ENCODE measurements at regions not wholly inside any gene's neighbourhood (a gene's known extent, or its start where the extent isn't known, plus 50 kb on each side); places are given as distances from the start of the nearest gene placed in this dataset.
"Not testable (repeated sequence)": the region's sequence is repeated elsewhere in the genome, so short reads cannot be mapped to it uniquely, and the experiment has no call there.

DNA sequence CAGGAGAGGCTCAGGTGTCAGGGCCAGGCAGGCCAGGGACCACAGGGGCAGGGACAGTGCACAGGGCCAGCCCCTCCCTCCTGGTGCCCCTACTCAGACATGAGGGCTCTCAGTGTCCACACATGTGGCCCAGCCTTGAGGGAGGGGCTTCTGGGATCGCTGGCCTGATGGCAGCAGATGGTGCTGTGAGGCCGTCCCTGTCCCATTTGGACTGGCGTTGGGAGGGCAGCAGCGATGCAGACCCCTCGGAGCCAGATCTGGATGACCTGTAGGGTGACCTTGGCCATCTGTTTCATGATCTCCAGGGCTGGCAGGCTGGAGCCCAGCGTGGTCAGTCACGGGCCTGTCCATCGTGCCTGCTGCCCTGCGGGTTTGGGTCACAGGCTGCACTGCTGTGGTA, 377.6 kb downstream of the TMEM121 start:
- DNase-seq (ENCODE audit: low spot score) = no peak

DNA sequence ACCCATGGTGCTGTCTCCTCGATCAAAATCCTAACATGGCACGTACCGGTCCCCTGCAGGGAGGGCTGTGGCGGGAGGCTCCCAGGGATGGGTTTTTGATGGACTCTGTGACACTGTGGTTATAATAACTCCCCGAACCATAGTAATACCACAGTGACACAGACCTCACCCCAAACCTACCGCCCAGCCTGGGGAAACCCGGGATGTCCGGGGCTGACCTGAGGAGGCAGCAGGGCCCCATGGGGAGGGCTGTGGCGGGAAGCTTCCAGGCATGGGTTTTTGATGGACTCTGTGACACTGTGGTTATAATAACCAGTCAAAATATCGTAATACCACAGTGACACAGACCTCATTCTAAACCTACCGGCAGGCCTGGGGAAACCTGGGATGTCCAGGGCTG, 378.0 kb downstream of the TMEM121 start:
- DNase-seq (ENCODE audit: low spot score) = no peak

DNA sequence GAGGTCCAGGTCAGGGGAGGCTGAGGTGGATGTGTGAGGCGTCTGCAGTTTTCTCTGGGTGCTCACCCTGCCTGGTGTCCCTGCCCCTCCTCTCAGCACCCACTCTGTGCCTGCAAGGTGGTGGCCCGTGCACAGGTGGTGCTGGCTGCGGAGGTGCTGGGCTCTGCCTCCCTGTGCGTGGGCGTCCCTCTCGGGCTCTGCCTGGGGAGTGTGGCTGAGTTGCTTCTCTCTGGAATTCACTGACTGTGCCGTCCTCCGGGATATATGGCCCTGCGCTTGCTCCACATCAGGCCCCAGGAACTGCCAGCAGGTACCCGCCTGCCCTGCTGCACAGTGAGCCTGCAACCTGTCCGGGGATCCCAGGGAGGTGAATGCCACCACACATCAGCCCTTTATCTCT, 379.1 kb downstream of the TMEM121 start:
- DNase-seq (ENCODE audit: low spot score) = no peak

DNA sequence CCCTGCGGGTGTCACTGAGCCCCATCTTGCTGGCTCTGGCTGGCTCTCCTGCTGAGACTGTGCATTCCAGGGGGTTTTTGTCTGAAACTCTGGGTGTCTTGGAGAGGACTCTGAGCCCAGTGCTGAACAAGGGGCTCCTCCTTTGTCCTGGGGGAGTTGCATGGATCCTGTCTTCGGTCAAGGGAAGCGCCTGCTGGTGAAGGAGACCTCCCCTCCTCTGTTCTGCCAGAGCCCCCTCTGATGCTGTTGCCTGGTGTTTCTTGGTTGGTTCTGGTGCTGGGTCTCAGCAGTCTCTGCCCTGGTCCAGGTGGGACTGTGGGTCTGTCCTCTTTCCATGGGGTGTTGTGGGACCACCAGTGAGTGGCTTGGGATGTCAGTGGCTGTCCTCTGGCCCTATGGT, 380.9 kb downstream of the TMEM121 start:
- no peak for DNase-seq (ENCODE audit: low spot score)

DNA sequence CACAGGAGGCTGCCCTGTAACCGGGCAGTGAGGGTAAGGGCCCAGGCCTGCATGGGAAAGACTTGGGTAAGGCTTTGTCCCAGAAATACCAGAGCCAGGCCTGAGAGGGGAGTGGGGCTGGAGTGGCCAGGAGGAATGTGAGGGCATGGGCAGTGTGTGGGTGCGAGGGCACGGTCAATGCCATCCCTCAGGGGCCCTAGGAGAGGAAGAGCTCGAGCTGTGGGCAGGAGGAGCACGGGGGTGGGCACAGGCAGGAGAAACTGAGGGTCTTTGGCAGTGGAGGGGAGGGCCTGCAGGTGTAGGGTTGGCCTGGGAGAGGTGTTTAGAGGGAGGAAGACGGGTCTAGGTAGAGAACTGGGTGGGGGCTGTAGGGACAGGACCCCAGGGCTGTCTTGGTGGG, 381.6 kb downstream of the TMEM121 start:
- no peak for DNase-seq (ENCODE audit: low spot score)

DNA sequence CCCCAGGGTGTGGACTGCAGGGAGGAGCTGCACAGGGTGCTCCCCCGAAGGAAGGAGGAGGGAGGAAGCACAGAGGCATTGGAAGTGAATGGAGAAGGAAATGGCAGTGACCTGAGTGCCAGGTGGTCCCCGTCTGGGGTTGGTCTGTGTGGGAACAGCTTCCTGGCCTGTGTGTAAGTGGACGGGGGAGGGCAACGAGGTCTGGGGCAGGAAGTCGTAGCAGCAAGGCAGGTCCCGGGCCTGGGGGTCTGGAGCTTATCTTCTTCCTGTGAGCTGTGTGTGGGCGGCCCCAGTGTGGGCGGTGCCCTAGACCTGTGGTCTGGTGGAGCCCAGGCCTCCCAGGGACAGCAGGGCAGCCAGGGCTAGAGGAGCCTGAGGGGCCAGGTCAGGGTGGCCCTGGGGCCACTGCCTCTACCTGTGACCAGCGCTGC, 382.1 kb downstream of the TMEM121 start:
- DNase-seq (ENCODE audit: low spot score) = no peak

DNA sequence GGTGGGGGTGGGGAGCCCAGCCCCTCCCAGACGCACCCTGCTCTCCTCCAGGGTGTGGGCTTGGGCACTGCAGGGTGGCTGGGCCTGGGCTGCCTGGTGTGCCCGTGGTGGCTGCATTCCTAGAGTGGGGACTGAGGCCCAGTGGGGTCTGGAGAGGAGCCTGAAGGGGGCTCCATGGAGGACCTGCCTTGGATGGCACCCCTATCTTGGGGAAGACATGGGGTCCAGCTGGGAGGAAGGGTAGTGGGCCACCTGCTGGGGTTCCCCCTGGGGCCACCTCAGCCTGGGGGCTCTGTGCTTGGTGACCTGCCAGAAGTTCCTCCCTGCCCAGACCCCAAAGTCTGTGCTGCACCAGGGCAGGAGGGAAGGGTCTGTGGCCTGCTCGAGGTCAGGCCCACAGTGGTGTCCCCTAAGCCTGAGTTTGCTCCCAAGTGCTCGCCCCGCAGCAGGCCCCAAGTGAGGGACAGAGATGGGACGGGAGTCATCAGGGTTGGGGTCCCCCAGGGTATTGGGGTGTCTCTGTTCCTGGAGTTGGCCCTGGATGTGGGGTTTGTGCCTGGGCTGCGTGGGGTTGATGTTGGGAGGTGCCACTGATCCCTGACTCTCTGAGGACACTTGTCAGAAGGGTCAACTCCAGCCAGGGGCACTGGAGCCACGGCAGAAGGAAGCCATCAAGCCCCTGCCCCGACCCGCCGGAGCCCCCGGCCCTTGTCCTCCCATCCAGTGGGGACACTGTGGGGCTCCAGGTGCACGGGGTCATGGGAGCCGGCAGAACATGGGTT, 382.9 kb downstream of the TMEM121 start:
- DNase-seq (ENCODE audit: low spot score) = no peak

DNA sequence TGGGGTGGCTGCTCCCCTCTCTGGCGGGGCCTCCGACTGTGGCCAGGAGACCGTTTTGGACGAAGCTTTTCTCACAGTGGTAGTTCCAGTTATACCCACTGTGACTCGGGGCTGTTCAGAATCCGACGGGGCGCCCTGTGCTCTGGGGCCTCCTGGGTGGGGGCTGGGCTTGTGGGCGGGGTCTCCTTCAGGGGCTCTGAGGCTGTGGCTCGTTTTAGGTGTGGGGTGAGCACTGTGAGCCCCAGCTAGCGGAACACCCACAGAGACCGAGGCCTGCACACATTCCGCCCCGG, 383.4 kb downstream of the TMEM121 start:
- not testable (repeated sequence) for DNase-seq (ENCODE audit: low spot score)

DNA sequence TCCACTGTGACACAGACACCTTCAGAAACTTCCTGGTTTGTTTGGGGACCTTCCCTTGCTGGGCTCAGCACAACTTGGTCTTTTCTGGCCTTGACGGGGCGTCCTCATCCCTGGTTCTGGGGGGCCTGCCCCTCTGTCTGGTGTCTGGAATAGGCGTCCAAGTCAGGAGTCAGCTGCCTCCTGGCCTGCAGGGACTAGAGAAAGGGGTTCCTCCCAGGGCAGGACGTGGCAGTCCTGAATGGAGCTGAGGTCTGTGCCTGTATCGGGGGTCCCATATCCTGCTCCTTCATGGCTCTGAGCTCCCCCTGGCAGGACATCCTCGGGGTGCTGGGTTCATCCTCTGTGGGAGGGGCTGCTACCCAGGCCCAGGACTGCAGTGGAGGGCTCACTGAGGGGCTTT, 384.0 kb downstream of the TMEM121 start:
- no peak for DNase-seq (ENCODE audit: low spot score)

DNA sequence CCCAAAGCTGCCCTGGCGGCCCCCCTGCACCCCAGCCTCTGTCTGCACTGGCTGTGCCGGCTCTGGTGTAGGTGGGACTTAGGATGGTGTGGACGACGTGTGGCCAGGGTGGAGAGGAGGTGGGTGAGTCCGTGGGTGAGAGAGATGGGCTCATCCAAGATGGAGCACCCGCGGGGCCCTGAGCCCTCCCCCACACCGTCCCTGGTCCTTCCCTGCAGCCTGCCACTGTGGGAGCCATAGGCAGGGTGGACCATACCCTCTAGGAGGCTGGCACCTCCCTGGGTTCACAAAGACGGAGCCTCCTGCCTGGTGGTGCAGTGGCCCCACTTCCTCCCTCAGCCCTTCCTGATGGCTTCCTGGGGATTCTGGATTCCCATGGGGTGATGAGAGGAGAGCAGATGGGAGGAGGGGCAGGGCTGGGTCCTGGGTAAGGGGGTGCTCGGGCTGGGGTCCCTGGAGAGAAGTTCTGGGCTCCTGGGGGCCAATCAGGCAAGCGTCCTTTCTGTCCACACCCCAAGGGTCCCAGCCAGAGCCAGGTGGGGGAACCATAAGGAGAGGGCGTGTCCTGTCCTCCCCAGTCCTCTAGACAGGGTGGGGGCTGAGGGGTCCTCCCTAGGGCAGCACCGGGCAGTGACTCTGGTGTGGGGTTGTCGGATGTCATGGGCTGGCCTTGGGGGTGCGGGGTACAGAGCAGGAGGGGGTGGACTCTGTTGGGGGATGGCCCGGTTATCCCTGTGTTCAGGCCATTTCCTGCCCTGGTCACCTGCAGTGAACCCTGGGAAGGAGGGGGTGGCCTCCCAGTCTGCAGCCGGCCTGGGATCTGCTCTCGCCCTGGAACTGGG, 384.8 kb downstream of the TMEM121 start:
- no peak for DNase-seq (ENCODE audit: low spot score)

DNA sequence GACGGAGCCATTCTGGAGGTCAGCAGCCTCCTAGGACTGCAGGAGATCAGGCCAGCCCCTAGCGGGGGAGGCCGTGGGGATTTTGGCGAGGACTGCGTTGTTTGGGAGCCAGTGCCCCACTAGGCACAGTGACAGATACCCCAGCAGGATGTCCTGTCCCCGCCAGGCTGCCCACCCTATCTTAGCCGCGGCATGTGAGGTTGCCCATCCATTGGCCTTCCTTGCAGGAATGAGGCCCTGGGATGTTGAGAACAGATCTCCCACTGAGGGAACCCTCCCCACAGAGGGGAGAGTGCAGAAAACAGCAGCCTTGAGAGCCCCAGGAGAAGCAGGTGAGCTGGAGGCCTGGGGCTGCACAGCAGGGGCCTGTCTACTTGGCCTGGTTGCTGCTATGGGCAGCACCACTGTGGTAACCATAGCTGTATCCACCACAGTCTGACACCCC, 385.5 kb downstream of the TMEM121 start:
- not testable (repeated sequence) for DNase-seq (ENCODE audit: low spot score)

DNA sequence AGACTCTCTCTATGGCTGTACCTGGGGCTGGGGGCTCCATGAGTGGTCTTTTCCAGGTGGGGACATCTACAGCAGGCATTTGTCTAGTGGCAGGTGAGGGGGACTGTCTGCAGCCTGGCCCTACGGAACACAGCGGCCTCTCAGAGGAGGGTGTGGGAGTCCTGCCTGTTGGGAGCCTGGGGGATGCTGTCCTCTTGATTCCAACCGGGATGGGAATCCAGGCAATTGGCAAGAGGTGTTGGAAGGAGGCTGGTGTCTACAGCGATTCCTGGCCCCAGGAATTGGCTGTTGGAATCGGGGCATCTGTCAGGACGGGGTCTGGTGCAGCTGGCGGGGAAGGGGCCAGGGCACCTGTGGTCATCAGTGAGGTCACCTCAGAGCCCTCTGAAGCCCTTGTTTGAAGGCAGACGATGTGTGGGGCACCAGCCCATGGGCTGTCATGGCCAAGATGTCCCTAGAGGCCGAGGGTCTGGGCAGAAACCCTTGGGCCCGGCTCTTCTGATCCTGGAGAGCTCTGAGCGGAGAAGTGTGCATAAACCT, 386.3 kb downstream of the TMEM121 start:
- DNase-seq (ENCODE audit: low spot score) = no peak

DNA sequence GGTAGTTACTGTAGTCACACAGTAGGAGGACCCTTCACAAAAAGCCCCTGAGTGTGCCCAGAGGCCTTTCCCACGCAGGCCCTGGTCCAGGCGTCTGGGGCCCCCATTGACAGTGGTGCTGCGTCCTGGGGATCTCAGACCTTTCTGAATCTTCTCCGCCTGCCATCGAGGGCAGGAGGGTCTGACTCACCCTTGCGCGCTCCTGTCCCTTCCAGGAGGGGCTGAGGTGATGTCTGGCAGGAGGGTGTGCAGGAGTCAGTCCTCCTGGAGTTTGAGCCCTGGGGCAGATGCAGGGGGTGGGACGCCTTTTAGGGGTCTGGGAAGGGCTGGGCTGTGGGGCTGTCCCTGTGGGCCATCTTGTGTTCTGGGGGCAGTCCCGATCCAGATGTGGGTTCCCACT, 386.8 kb downstream of the TMEM121 start:
- no peak for DNase-seq (ENCODE audit: low spot score)

DNA sequence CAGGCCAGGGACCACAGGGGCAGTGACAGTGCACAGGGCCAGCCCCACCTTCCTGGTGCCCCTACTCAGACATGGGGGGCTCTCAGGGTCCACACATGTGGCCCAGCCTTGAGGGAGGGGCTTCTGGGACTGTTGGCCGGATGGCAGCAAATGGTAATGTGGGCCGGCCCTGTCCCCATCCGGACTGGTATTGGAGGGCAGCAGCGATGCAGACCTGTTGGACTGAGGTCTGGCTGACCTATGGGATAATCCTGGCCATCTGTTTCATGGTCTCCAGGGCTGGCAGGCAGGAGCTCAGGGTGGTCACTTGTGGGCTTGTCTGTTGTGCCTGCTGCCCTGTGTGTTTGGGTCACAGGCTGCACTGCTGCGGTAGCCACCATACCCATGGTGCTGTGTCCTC, 387.5 kb downstream of the TMEM121 start:
- no peak for DNase-seq (ENCODE audit: low spot score)

DNA sequence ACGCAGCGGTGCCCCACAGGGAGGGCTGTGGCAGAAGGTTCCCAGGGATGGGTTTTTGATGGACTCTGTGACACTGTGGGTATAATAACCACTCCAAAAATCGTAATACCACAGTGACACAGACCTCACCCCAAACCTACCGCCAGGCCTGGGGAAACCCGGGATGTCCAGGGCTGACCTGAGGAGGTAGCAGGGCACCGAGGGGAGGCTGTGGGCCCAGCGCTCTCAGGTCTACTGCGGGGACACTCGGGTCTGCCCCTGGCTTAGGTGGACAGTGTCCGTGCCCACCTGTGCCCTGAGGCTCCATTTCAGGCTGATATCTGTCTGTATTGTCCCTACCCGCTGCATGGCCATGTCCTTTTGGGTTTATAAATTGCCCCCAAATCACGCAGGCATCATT, 387.9 kb downstream of the TMEM121 start:
- DNase-seq (ENCODE audit: low spot score) = not testable (repeated sequence)

DNA sequence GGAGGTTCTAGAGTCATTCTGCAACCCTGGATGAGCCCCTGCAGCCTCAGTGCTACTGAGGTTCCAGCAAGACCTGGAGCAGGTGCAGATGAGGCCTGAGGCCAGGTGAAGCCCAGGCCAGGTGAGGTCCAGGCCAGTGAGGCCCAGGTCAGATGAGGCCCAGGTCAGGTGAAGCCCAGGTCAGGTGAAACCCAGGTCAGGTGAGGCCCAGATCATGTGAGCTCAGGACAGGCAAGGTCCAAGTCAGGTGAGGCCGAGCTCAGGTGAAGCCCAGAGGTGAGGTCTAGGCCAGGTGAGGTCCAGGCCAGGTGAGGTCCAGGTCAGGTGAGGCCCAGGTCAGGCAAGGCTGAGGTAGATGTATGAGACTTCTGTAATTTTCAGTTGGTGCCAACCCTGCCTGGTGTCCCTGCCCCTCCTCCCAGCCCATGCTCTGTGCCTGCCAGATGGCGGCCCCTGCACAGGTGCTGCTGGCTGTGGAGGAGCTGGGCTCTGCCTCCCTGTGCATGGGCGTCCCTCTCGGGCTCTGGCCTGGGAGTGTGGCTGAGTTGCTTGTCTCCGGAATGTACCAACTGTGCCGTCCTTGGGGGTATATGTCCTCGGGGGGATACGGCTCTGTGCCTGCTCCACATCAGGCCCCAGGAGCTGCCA, 388.5 kb downstream of the TMEM121 start:
- DNase-seq (ENCODE audit: low spot score) = no peak

DNA sequence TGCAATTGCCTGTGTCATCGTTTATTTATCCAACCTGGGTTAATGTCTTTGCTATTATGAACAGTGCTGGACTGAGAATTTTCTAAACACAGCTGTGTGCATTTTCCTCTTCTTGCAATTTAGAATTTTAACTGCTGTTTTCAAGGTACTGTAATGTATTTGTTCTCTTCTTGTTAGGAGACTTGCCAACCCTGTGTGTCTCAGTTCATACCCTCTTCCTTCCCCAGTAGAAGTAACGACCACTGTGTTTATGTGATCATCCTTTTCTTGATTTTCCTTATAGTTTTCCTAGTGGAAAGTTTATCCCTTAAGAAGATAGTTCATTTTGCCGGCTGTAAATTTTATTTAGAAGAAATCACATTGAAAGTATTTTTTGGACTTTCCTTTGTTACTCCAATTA, 389.2 kb downstream of the TMEM121 start:
- DNase-seq (ENCODE audit: low spot score) = not testable (repeated sequence)

DNA sequence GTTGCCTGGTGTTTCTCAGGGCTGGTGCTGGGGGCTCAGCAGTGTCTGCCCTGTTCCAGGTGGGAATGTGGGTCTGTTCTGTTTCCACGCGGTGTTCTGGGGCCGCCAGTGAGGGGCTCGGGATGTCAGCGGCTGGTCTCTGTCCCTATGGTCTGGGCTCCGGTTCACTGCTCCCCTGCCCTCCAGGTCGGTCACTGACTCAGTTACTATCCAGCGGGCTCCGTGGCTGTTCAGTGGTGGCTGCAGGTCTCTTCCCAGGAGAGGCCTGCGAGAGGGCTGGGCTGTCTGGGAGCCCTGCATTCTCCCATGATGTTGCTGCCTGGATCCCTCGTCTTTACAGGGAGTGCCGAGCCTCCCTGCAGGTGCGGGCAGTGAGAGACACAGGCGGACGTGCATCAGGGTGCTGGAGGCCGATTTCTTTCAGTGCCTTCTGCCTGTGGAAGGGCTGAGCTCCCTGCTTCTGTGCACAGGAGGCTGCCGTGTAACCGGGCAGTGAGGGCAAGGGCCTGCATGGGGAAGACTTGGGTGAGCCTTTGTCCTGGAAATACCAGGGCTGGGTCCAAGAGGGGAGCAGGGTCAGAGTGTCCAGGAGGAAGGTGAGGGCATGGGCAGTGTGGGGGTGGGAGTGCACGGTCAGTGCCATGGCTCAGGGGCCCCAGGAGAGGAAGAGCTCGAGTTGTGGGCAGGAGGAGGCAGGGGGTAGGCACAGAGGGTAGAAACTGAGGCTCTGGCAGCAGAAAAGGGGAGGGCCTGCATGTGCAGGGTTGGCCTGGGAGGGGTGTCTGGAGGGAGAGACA, 391.0 kb downstream of the TMEM121 start:
- not testable (repeated sequence) for DNase-seq (ENCODE audit: low spot score)

DNA sequence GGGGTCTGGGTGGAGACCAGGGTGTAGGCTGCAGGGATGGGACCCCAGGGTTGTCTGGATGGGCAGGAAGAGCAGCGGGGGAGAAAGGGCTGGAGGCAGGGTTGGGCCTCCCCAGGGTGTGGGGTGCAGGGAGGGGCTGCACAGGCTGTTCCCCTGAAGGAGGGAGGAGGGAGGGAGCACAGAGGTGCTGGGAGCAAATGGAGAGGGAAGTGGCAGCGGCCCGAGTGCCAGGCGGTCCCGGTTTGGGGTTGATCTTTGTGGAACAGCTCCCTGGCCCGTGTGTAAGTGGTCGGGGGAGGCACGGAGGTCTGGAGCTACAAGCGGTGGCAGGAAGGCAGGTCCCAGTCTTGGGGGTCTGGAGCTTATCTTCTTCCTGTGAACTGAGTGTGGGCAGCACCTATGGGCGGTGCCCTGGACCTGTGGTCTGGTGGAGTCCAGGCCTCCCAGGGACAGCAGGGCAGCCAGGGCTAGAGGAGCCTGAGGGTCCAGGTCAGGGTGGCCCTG, 391.6 kb downstream of the TMEM121 start:
- no peak for DNase-seq (ENCODE audit: low spot score)

DNA sequence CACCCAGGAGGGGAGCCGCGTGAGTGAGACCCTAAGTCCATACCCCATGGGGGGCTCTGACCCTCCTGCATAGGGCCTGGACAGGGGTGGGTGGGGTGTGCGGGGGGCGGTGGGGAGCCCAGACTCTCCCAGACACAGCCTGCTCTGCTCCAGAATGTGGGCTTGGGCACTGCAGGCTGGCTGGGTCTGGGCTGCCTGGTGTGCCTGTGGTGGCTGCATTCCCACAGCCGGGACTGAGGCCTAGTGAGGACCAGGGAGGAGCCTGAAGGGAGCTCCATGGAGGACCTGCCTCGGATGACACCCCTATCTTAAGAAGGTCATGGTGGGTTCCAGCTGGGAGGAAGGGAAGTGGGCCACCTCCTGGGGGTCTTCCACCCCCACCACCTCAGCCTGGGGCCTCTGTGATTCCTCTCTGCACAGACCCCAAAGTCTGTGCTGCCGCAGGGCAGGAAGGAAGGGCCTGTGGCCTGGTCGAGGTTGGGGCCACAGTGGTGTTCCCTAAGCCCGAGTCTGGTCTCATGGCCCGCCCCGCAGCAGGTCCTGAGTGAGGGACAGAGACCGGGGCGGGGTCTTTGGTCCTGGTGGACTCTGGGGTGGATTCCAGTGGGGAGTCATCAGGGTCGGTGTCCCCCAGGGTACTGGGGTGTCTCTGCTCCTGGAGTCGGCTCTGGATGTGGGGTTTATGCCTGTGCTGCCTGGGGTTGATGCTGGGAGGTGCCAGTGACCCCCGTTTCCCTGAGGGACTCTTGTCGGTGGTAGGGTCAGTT, 392.3 kb downstream of the TMEM121 start:
- DNase-seq (ENCODE audit: low spot score) = no peak
